Natural killer cell (primary cell): ENCODE measurements at regions not wholly inside any gene's neighbourhood (a gene's known extent, or its start where the extent isn't known, plus 50 kb on each side); places are given as distances from the start of the nearest gene placed in this dataset.

ENCODE experiments used
- ATAC-seq, 3 donors: fragments of 150-1000 bp in 2 of 3; fragments of 200-7000 bp in 1 of 3; cut with Tn5 transposase; 1 replicate in 1 of 3; 2 replicates in 2 of 3; pipeline ENCODE4 v1.10.0; 2021; ENCODE audit warnings: mild to moderate bottlenecking in 2 of 3, moderate library complexity in 2 of 3
- DNase-seq, 2 donors: peaks; one replicate each; pipeline versions ENCODE4 v3.0.0 to v3.0.0-alpha.2; 2013 to 2021; ENCODE audit warnings: mixed read lengths in 1 of 2
- H3K27ac ChIP-seq: one replicate; pipeline ENCODE4 v1.5.1; 2013; ENCODE audit warnings: mild to moderate bottlenecking, low read length
- H3K27me3 ChIP-seq: one replicate; pipeline ENCODE4 v1.6.1; 2013; ENCODE audit warnings: low read length; ENCODE audit not compliant: control insufficient read depth, insufficient read depth
- H3K36me3 ChIP-seq: one replicate; pipeline ENCODE4 v1.6.1; 2013; ENCODE audit warnings: low read length; ENCODE audit not compliant: control insufficient read depth, insufficient read depth
- H3K4me1 ChIP-seq: one replicate; pipeline ENCODE4 v1.6.1; 2013; ENCODE audit warnings: low read length; ENCODE audit not compliant: control insufficient read depth, insufficient read depth
- H3K4me3 ChIP-seq: one replicate; pipeline ENCODE4 v1.5.1; 2013; ENCODE audit warnings: low read length
- H3K9me3 ChIP-seq: one replicate; pipeline ENCODE4 v1.6.1; 2013; ENCODE audit warnings: low read length; ENCODE audit not compliant: control insufficient read depth, insufficient read depth
- H3K27ac Mint-ChIP-seq, 2 donors: one replicate each; pipeline ENCODE4 v1.8.0; 2022; ENCODE audit warnings: mild to moderate bottlenecking in 2 of 2, mixed read lengths in 2 of 2, moderate library complexity in 1 of 2
- H3K27me3 Mint-ChIP-seq, 2 donors: one replicate each; pipeline ENCODE4 v1.8.0; 2022; ENCODE audit warnings: low read depth in 2 of 2, mixed read lengths in 2 of 2
- H3K36me3 Mint-ChIP-seq: one replicate; pipeline ENCODE4 v1.8.0; 2022; ENCODE audit warnings: mixed read lengths
- H3K4me1 Mint-ChIP-seq, 2 donors: one replicate each; pipeline ENCODE4 v1.8.0; 2022; ENCODE audit warnings: mixed read lengths in 2 of 2
- H3K4me3 Mint-ChIP-seq: one replicate; pipeline ENCODE4 v1.8.0; 2022; ENCODE audit warnings: mild to moderate bottlenecking, moderate library complexity, mixed read lengths
- H3K9me3 Mint-ChIP-seq, 2 donors: one replicate each; pipeline ENCODE4 v1.8.0; 2022; ENCODE audit warnings: mixed read lengths in 2 of 2
- CTCF ChIP-seq: fragments of 200-600 bp; IDR thresholded peaks from one replicate; pipeline ENCODE4 v1.8.0; 2022; ENCODE audit warnings: antibody characterized with exemption
- WGBS: methylation state at CpG from one replicate; pipeline ENCODE4 v1.1.7; 2013; ENCODE audit warnings: missing lambda C conversion rate; ENCODE audit not compliant: insufficient coverage; 5-methylcytosine and 5-hydroxymethylcytosine counted together
- intact Hi-C: fragments of 100-400 bp; cut with micrococcal nuclease; formaldehyde crosslinking; loops from one replicate; pipeline ENCODE4 v1.14.2; 2022

GRCh38 chr13:111004444-111004843 is 89.6 kb upstream of the ANKRD10 start:
- Histone ChIP-seq H3K27ac (no peak overlapping the region), H3K27me3 (no peaks in the 10 kb centered on the region), H3K36me3 (no peaks in the 10 kb centered on the region), H3K4me3 (no peak overlapping the region), H3K4me1 (no peaks in the 10 kb centered on the region), H3K9me3 (no peaks in the 10 kb centered on the region)
- Mint-ChIP-seq H3K9me3 (no peaks in the 10 kb centered on the region), H3K4me1 (no peaks in the 10 kb centered on the region), H3K27ac (no peak overlapping the region), H3K4me3 (no peak overlapping the region), H3K36me3 (no peaks in the 10 kb centered on the region), H3K27me3 (peaks cover 16 to 38% of the 10 kb centered on the region in 2 donors)
- ATAC-seq (no peak), DNase-seq (no peak)
- 83% methylated on average over 6 of the region's 6 CpGs for WGBS
- intact Hi-C loops, result no loop called here
- TF ChIP-seq CTCF, result no peak

GRCh38 chr13:111001636-111002035 is 86.8 kb upstream of the ANKRD10 start:
- Histone ChIP-seq H3K9me3 (no peaks in the 10 kb centered on the region), H3K4me3 (no peak overlapping the region), H3K27ac (no peak overlapping the region), H3K27me3 (no peaks in the 10 kb centered on the region), H3K4me1 (no peaks in the 10 kb centered on the region), H3K36me3 (no peaks in the 10 kb centered on the region)
- H3K4me3 Mint-ChIP-seq, result no peak overlapping the region
- no peak for TF ChIP-seq CTCF
- intact Hi-C loops, result no loop called here
- 100% methylated on average over 2 of the region's 2 CpGs for WGBS
- peaks cover 23 to 37% of the 10 kb centered on the region in 2 donors for H3K27me3 Mint-ChIP-seq
- no peaks in the 10 kb centered on the region for H3K36me3 Mint-ChIP-seq
- no peaks in the 10 kb centered on the region for H3K9me3 Mint-ChIP-seq
- H3K4me1 Mint-ChIP-seq, result no peaks in the 10 kb centered on the region
- DNase-seq, result no peak
- no peak for ATAC-seq
- H3K27ac Mint-ChIP-seq, result no peak overlapping the region

GRCh38 chr13:110993788-110994187 is 78.9 kb upstream of the ANKRD10 start:
- Mint-ChIP-seq H3K4me3 (no peak overlapping the region), H3K9me3 (no peaks in the 10 kb centered on the region), H3K27me3 (peaks cover 24 to 29% of the 10 kb centered on the region in 2 donors), H3K27ac (no peak overlapping the region), H3K4me1 (no peaks in the 10 kb centered on the region), H3K36me3 (no peaks in the 10 kb centered on the region)
- DNase-seq (no peak), ATAC-seq (no peak)
- Histone ChIP-seq H3K4me3 (no peak overlapping the region), H3K4me1 (no peaks in the 10 kb centered on the region), H3K9me3 (no peaks in the 10 kb centered on the region), H3K27me3 (peaks cover 3% of the 10 kb centered on the region), H3K36me3 (no peaks in the 10 kb centered on the region), H3K27ac (no peak overlapping the region)
- intact Hi-C loops, result no loop called here
- WGBS, result 60% methylated on average over 5 of the region's 5 CpGs
- no peak for TF ChIP-seq CTCF

- H3K4me3 Mint-ChIP-seq, result no peak overlapping the region
- Histone ChIP-seq H3K27ac (no peak overlapping the region), H3K36me3 (no peaks in the 10 kb centered on the region), H3K4me1 (no peaks in the 10 kb centered on the region), H3K9me3 (no peaks in the 10 kb centered on the region), H3K4me3 (no peak overlapping the region), H3K27me3 (peaks cover 3% of the 10 kb centered on the region)
- ATAC-seq (no peak), DNase-seq (no peak)
- no peak overlapping the region for H3K27ac Mint-ChIP-seq
- no peak for TF ChIP-seq CTCF
- H3K27me3 Mint-ChIP-seq, result peaks cover 30 to 33% of the 10 kb centered on the region in 2 donors
- WGBS, result 91% methylated on average over 21 of the region's 21 CpGs
- intact Hi-C loops, result no loop called here
- H3K9me3 Mint-ChIP-seq, result no peaks in the 10 kb centered on the region
- H3K36me3 Mint-ChIP-seq, result no peaks in the 10 kb centered on the region
- no peaks in the 10 kb centered on the region for H3K4me1 Mint-ChIP-seq
Observed at GRCh38 chr13:110991991-110992508, 77.2 kb upstream of the ANKRD10 start.
